Neural cell (in vitro differentiated cells): ENCODE measurements at regions not wholly inside any gene's neighbourhood (a gene's known extent, or its start where the extent isn't known, plus 50 kb on each side); places are given as distances from the start of the nearest gene placed in this dataset.

Source experiments
- H2AFZ ChIP-seq: fragments of 200-600, 300-800 bp; sonication (generic), shearing (Covaris generic); 2 replicates; pipeline ENCODE4 v1.6.0; 2014; ENCODE audit warnings: low read depth, mild to moderate bottlenecking, antibody characterized with exemption, low read length, moderate library complexity
- H3F3A ChIP-seq: fragments of 200-600 bp; shearing (Covaris generic); 2 replicates; pipeline ENCODE4 v1.6.1; 2016; ENCODE audit warnings: mild to moderate bottlenecking, moderate library complexity, mixed read lengths, antibody characterized with exemption, low read length; ENCODE audit not compliant: insufficient read depth, poor library complexity, severe bottlenecking
- H3K27ac ChIP-seq: fragments of 200-600, 300-800 bp; sonication (generic), shearing (Covaris generic); 2 replicates; pipeline ENCODE4 v1.5.1; 2014; ENCODE audit warnings: mild to moderate bottlenecking, low read length, moderate library complexity
- H3K27me3 ChIP-seq: fragments of 300-800, 200-600 bp; sonication (generic), shearing (Covaris generic); 2 replicates; pipeline ENCODE4 v1.6.0; 2014; ENCODE audit warnings: mild to moderate bottlenecking, low read depth, low read length, moderate library complexity; ENCODE audit not compliant: insufficient read depth
- H3K36me3 ChIP-seq: fragments of 300-800, 200-600 bp; sonication (generic), shearing (Covaris generic); 2 replicates; pipeline ENCODE4 v1.5.1; 2014; ENCODE audit warnings: mild to moderate bottlenecking, antibody characterized with exemption, low read length, moderate library complexity; ENCODE audit not compliant: insufficient read depth
- H3K4me2 ChIP-seq: fragments of 300-800, 200-600 bp; sonication (generic), shearing (Covaris generic); 2 replicates; pipeline ENCODE4 v1.6.0; 2014; ENCODE audit warnings: mild to moderate bottlenecking, low read length
- H3K4me3 ChIP-seq: fragments of 300-800, 200-600 bp; sonication (generic), shearing (Covaris generic); 2 replicates; pipeline ENCODE4 v1.5.1; 2014; ENCODE audit warnings: mild to moderate bottlenecking, low read length, moderate library complexity
- H3K79me2 ChIP-seq: fragments of 200-600 bp; shearing (Covaris generic); replicated peaks from 2 replicates; pipeline ENCODE4 v1.6.0; 2014; ENCODE audit warnings: mild to moderate bottlenecking, low read length, moderate library complexity; ENCODE audit not compliant: insufficient read depth
- H3K9ac ChIP-seq: fragments of 300-800, 200-600 bp; sonication (generic), shearing (Covaris generic); 2 replicates; pipeline ENCODE4 v1.6.1; 2016; ENCODE audit warnings: mild to moderate bottlenecking, low read length, mixed read lengths
- H3K9me2 ChIP-seq: fragments of 200-600 bp; shearing (Covaris generic); 2 replicates; pipeline ENCODE4 v1.6.1; 2016; ENCODE audit warnings: mild to moderate bottlenecking, low read length, mixed read lengths; ENCODE audit not compliant: insufficient read depth
- H3K9me3 ChIP-seq: fragments of 200-600, 300-800 bp; sonication (generic), shearing (Covaris generic); 2 replicates; pipeline ENCODE4 v1.6.1; 2016; ENCODE audit warnings: mild to moderate bottlenecking, mixed run types, low read length, moderate library complexity, mixed read lengths
- H4K20me1 ChIP-seq: fragments of 200-600 bp; shearing (Covaris generic); 2 replicates; pipeline ENCODE4 v1.6.1; 2016; ENCODE audit warnings: mild to moderate bottlenecking, mixed run types; ENCODE audit not compliant: insufficient read depth
- CTCF ChIP-seq: fragments of 450-650 bp; IDR thresholded peaks from 2 replicates; pipeline ENCODE4 v1.5.1; 2014; ENCODE audit warnings: antibody characterized with exemption, mild to moderate bottlenecking, moderate library complexity; ENCODE audit not compliant: poor library complexity, severe bottlenecking
- EP300 ChIP-seq: fragments of 450-650 bp; conservative IDR thresholded peaks from 2 replicates; pipeline ENCODE4 v1.6.1; 2014; ENCODE audit warnings: antibody characterized with exemption, mild to moderate bottlenecking, moderate library complexity; ENCODE audit not compliant: poor library complexity, severe bottlenecking
- EZH2 ChIP-seq: fragments of 200-600, 300-800 bp; shearing (Covaris generic), sonication (generic); IDR thresholded peaks from 2 replicates; pipeline ENCODE4 v1.6.1; 2014; ENCODE audit warnings: antibody characterized with exemption, low read length, borderline replicate concordance, mild to moderate bottlenecking; ENCODE audit not compliant: insufficient read depth, poor library complexity, severe bottlenecking
- MXI1 ChIP-seq: fragments of 450-650 bp; conservative IDR thresholded peaks from 2 replicates; pipeline ENCODE4 v1.6.1; 2014; ENCODE audit warnings: antibody characterized with exemption, mild to moderate bottlenecking; ENCODE audit not compliant: poor library complexity, severe bottlenecking
- POLR2AphosphoS5 ChIP-seq: IDR thresholded peaks from 2 replicates; pipeline ENCODE4 v1.6.1; 2012
- RAD21 ChIP-seq: fragments of 450-650 bp; conservative IDR thresholded peaks from 2 replicates; pipeline ENCODE4 v1.6.1; 2014; ENCODE audit warnings: antibody characterized with exemption, mild to moderate bottlenecking, moderate library complexity
- SMC3 ChIP-seq: fragments of 450-650 bp; conservative IDR thresholded peaks from 2 replicates; pipeline ENCODE4 v1.6.1; 2014; ENCODE audit warnings: antibody characterized with exemption, mild to moderate bottlenecking, moderate library complexity; ENCODE audit not compliant: poor library complexity
- TAF1 ChIP-seq: IDR thresholded peaks from 2 replicates; pipeline ENCODE4 v1.6.1; 2012; ENCODE audit warnings: low read depth
- TF ChIP-seq, protein P1 (sequence below): IDR thresholded peaks from 2 replicates; pipeline ENCODE4 v1.6.1; 2012; ENCODE audit warnings: borderline replicate concordance

GRCh38 chrX:96566878-96567277, 117.8 kb upstream of the DIAPH2 start:
- no peak overlapping the region for H3K4me2 ChIP-seq
- TF ChIP-seq EP300: no peak
- no peak for TF ChIP-seq EZH2
- no peak for TF ChIP-seq POLR2AphosphoS5
- no peak for TF ChIP-seq SMC3
- no peak for TF ChIP-seq CTCF
- TF ChIP-seq MXI1: no peak
- no peak for TF ChIP-seq TAF1
- TF ChIP-seq, protein P1, sequence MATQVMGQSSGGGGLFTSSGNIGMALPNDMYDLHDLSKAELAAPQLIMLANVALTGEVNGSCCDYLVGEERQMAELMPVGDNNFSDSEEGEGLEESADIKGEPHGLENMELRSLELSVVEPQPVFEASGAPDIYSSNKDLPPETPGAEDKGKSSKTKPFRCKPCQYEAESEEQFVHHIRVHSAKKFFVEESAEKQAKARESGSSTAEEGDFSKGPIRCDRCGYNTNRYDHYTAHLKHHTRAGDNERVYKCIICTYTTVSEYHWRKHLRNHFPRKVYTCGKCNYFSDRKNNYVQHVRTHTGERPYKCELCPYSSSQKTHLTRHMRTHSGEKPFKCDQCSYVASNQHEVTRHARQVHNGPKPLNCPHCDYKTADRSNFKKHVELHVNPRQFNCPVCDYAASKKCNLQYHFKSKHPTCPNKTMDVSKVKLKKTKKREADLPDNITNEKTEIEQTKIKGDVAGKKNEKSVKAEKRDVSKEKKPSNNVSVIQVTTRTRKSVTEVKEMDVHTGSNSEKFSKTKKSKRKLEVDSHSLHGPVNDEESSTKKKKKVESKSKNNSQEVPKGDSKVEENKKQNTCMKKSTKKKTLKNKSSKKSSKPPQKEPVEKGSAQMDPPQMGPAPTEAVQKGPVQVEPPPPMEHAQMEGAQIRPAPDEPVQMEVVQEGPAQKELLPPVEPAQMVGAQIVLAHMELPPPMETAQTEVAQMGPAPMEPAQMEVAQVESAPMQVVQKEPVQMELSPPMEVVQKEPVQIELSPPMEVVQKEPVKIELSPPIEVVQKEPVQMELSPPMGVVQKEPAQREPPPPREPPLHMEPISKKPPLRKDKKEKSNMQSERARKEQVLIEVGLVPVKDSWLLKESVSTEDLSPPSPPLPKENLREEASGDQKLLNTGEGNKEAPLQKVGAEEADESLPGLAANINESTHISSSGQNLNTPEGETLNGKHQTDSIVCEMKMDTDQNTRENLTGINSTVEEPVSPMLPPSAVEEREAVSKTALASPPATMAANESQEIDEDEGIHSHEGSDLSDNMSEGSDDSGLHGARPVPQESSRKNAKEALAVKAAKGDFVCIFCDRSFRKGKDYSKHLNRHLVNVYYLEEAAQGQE: no peak
- no peak for TF ChIP-seq RAD21
- H3K36me3 ChIP-seq: no peaks in the 10 kb centered on the region
- no peaks in the 10 kb centered on the region for H3K79me2 ChIP-seq
- H3K27ac ChIP-seq: no peak overlapping the region
- H2AFZ ChIP-seq: no peak overlapping the region
- H3K9ac ChIP-seq: no peak overlapping the region
- no peaks in the 10 kb centered on the region for H3K9me2 ChIP-seq
- H3F3A ChIP-seq: no peaks in the 10 kb centered on the region
- H3K4me3 ChIP-seq: no peak overlapping the region
- no peaks in the 10 kb centered on the region for H3K27me3 ChIP-seq
- H3K9me3 ChIP-seq: no peaks in the 10 kb centered on the region
- H4K20me1 ChIP-seq: no peaks in the 10 kb centered on the region

- no peak overlapping the region for H3K27ac ChIP-seq
- H4K20me1 ChIP-seq: no peaks in the 10 kb centered on the region
- H3K4me2 ChIP-seq: no peak overlapping the region
- no peaks in the 10 kb centered on the region for H3K27me3 ChIP-seq
- no peak overlapping the region for H3K4me3 ChIP-seq
- H3K79me2 ChIP-seq: no peaks in the 10 kb centered on the region
- no peaks in the 10 kb centered on the region for H3K9me2 ChIP-seq
- no peaks in the 10 kb centered on the region for H3K36me3 ChIP-seq
- H3K9me3 ChIP-seq: no peaks in the 10 kb centered on the region
- H3F3A ChIP-seq: no peaks in the 10 kb centered on the region
- no peak for TF ChIP-seq SMC3
- TF ChIP-seq, protein P1: no peak
- no peak for TF ChIP-seq MXI1
- TF ChIP-seq POLR2AphosphoS5: no peak
- no peak for TF ChIP-seq TAF1
- no peak for TF ChIP-seq CTCF
- no peak for TF ChIP-seq EZH2
- no peak for TF ChIP-seq RAD21
- no peak for TF ChIP-seq EP300
- no peak overlapping the region for H3K9ac ChIP-seq
- no peak overlapping the region for H2AFZ ChIP-seq
Observed at GRCh38 chrX:96568071-96568470, 116.6 kb upstream of the DIAPH2 start.
